Hindlimb muscle (tissue), 1 donor: ENCODE measurements at regions not wholly inside any gene's neighbourhood (a gene's known extent, or its start where the extent isn't known, plus 50 kb on each side); places are given as distances from the start of the nearest gene placed in this dataset.

Experiments used
- DNase-seq: peaks from one replicate; pipeline ENCODE4 v3.0.0-alpha.2; 2013

GRCh38 chr1:199292896-199293295 lies 654.1 kb downstream of the PTPRC start:
- DNase-seq = no peak

DNA sequence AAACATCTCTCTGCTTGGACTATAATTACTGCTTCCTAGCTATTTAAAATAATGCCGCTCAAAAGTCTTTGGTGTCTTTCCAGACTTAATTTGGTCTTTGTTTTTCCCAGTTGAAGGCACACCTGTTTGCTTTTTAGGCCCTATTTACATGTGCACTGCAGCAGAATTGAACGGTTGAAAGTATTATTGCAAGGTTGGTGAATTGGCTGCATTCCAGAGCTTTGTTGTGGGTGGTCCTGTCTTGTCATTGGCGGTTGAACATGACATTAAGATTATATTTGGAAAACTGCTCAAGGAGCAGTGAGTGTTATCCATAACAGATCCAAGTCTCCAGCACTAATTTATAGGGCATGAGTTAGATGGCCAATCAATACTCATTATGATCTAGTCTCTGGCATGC lies 656.3 kb downstream of the PTPRC start:
- no peak for DNase-seq

GRCh38 chr1:199297174-199297573 lies 658.3 kb downstream of the PTPRC start:
- no peak for DNase-seq

DNA sequence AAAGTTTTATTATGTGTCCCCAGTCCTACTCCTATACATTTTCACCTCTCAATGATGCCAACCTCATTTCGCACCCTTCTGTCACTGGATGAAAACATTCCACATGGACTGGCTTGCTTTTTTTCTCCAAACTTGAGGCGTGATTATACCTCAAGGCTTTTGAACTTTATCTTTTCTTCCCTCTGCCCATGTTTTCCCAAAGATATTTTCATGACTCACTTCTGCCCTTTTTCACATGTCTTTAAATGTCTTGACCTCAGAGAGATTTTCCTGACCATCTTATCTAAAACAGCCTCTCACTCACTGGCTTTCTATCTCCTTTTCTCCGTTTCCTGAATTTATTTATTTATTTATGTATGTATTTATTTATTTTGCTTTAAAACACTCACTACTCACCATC lies 659.0 kb downstream of the PTPRC start:
- DNase-seq = no peak

DNA sequence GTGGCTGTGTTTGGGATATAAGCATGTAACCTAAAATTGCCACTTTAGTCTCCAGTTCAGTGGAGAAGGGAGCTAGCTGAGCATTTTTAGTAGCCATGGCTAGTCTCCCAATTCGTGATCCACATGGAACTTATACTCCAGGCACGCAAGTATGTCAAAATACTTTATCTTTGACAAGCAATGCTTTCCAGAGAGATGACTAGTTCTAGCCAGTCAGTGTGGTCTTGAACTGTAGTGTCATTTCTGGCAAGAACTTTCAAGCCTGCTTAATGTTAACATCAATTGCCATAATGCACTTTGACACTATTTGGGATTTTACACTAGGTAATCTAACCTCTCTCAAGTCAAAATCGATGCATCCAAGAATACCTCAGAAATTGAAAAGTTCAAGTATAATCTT lies 660.0 kb downstream of the PTPRC start:
- DNase-seq = no peak

DNA sequence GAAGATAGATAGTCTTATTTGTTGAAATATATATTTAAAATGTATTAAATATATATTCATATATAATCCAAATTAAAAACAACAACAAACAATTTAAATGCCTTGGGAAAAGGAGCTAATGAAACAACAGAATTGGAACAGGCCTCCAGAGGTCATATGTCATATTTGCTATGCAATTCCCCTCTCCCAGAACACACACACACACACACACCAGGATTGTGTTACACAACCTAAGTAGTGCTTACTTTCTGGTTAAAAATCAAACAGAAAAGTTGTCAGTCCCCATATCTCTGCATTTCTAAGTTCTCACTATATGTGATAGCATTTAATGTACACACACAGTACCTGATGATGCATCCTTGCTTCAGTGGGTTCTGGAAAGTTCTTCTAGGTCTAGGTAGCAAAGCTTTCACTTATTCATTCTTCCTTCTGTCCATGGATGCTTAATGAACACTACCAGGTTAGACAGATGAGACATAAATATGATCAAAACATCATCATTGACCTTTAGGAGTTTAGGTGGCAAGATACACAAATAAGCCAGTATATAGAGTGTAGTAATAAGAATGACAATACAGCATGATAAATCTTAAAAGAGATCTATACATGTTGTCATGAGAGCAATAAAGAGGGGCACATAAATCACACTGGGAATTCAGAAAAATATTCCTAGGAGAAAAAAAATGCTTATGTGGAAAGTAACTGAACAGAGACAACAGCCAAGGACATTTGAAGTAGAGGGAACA lies 662.8 kb downstream of the PTPRC start:
- no peak for DNase-seq

DNA sequence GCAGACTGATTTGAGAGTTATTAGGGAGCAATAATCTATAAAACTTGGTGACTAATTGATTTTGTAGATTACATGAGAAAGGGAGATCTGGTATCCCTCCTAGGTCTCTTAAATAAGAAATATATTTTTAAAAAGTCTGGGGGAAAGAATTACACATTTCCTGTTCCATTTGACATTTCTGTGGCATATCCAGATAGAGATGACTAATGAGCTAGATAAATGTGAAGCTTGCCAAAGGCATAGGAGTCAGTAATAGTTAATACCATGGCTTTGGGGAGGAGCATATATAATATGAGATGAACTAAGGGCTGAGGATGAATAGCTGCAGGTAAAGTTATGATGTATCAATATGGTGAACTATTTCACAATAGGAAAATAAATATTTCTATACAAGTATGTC lies 663.7 kb downstream of the PTPRC start:
- no peak for DNase-seq

GRCh38 chr1:199303035-199303434 lies 664.2 kb downstream of the PTPRC start:
- no peak for DNase-seq

DNA sequence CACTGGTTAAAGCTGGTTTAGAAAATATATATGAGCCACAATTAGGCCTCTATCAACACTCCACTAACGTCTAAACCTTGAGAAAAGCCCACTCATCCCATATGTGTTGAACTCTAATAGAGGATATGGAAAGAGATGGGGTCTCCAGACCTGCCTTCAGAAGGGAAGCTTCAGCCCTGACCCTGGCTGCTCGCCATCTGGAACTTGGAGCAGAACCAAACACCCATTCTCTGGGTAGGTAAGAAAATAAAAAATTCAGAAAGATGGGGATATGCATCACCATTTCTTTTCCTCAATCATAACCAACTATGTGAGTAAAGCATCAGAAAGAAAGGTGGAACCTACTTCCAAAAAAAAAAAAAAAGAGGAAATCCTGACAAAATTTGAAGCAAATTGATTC lies 666.2 kb downstream of the PTPRC start:
- no peak for DNase-seq

- DNase-seq = no peak
These were observed 668.8 kb downstream of the PTPRC start for GRCh38 chr1:199307496-199308264.

- DNase-seq = no peak
These were observed 669.6 kb downstream of the PTPRC start for GRCh38 chr1:199308349-199308846.

DNA sequence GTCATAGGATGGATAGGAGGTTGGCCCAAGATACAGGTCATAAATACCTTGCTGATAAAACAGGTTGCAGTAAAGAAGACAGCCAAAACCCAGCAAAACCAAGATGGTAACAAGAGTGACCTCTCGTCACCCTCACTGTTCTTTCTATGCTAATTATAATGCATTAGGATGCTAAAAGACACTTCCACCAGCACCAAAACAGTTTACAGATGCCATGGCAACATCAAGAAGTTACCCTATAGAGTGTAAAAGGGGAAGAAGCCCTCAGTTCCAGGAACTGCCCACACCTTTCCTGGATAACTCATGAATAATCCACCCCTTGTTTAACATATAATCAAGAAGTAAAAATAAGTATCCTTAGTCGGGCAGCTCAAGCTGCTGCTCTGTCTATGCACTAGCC lies 671.9 kb downstream of the PTPRC start:
- no peak for DNase-seq

DNA sequence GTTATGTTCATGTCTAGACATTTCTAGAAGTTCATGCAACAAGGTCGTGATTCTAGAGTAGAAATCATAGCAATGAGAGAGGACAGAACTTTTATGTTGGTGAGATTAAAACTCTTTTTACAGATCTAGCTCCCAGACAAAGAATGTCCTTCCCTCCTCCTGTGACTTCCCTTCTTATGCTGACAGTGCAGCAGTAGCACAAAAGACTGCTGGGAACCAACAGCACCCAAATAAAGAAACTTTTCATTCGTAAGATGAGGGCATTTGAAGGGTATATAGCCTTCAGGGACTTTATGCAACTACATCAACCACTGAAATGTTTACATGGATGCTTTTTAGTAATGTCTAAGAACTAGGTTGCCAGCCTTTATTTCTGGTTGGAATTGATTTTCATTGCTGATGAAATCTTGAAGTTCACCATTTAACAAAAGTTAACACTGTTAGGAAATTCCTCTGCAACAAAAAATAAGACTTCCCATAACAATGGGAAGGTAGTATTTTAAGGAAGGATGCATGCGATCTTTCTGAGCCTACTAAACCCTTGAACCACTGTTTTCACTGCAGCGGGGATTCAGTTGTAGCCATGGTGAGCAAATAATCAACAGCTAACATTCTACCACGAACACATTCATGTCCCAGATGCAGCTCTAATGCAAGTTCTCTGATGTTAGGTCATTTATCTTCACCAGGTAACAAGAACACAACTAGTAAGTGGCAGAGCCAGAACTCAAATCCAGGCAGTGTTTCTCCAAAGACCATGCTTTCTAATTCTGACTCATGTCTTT lies 672.8 kb downstream of the PTPRC start:
- no peak for DNase-seq

DNA sequence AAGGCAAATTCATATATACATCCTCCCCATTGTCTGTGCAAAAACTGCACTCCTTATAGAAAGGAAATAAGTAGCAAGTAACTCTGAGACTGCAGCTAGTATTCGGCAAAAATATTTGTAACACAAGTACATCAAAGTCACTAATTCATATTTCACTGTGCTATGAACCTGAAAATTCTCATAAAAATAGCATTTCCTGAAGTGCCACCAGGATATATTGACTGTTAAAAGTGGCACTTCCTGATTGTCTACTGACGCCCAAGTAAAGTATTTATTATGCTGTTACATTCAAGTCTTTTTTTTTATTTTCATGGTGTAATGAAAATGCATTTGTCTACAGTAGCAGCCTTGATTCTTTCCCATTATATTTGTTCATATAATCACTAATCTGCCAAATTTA lies 673.8 kb downstream of the PTPRC start:
- no peak for DNase-seq

DNA sequence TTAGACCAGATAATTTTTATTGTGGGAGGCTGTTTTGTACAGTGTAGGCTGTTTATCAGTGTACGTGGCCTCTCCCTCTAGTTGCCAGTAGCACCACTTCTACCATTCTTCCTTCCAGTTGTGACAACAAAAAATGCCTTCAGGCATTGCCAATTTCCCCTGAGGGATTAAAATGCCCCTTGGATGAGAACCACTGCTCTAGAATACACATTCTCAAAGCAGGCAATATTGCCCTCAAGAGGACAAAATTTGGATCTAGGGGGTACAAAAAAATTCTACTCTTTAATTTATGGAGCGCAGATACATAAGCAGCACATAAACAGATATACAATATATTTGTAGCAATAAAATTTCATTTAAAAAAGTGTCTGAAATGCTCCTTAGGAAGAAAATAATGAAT lies 674.6 kb downstream of the PTPRC start:
- no peak for DNase-seq

- no peak for DNase-seq
These were observed 680.5 kb downstream of the PTPRC start for GRCh38 chr1:199319341-199319740.

DNA sequence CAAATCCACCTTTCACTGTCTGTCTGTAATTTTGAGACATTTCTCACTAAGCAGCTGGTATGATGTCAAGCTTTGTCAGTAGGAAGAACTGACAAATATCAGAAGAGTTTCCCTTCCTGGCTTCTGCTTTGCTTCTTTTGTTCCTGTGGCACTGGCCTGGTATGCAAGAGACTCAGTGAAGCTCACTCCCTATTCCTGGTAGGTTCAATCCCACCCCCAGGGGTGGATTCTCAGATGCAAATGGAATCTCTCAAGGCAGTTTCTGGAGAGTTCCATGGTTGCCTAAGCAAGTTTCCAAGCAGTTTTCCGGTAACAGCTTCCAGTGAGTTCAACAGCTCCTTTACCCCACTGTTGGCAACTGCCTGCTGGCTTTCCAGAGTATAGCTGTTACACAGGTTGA lies 683.4 kb downstream of the PTPRC start:
- DNase-seq = peak; percentile 9

DNA sequence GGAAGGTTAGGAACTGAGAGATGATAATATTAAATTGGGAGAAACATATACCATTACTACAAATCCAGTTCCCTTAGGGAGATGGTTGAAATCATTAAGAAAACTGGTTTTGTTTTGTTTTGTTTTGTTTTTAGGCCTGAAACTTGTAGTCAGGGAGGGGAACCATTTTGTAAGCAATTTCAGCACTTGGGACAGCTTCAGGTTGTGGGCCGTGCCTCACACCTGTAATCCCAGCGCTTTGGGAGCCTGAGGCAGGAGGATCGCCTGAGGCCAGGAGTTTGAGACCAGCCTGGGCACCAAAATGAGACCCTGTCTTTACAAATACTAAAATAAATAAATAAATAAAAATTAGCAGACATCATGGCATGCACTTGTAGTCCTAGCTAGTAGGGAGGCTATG lies 694.3 kb upstream of the NR5A2 start:
- no peak for DNase-seq

- no peak for DNase-seq
These were observed 692.0 kb upstream of the NR5A2 start for GRCh38 chr1:199335496-199335895.

GRCh38 chr1:199336745-199337640 lies 690.5 kb upstream of the NR5A2 start:
- no peak for DNase-seq

DNA sequence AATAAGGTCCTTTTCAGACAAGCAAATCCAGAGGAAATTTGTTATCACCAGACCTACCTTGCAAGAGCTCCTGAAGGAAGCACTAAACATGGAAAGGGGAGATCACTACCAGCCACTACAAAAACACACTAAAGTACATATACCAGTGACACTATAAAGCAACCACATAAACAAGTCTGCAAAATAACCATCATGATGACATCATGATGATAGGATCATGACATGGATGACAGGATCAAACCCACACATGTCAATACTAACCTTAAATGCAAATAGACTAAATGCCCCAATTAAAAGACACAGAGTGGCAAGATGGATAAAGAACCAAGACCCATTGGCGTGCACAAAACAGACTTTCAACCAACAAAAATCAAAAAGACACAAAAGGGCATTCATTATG lies 688.8 kb upstream of the NR5A2 start:
- no peak for DNase-seq

DNA sequence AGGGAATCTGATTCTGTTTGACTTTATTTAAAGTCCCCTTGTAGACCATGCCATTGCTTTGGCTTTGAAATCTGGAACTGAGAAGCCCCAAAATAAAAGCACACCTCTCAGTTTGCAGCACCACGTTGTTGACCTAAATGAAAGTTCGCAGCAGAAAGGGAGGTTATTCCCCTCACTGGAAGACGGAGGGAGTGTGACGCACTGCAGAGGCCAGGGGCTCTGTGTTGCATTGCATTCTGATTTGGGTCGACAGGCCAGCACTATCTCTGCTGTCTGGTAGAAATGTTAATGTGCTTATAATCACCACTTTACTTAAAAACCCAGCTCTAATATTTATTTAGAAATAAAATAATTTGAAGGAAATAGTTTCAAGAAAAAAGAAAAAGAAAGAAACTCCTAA lies 675.2 kb upstream of the NR5A2 start:
- DNase-seq = peak; percentile 11
